ENCODE measurements at regions not wholly inside any gene's neighbourhood (a gene's known extent, or its start where the extent isn't known, plus 50 kb on each side); places are given as distances from the start of the nearest gene placed in this dataset.

GRCh38 chr3:103601666-103602065 is 1166.9 kb downstream of the ZPLD1 start:
- DNase-seq (ENCODE audit: low read depth, low spot score), result no peak
- H3K36me3 ChIP-seq (ENCODE audit: control insufficient read depth in 2 of 2, extremely low read depth in 1 of 2, insufficient read depth in 2 of 2, low read length in 2 of 2), result no peaks in the 10 kb centered on the region
- no peak overlapping the region for H3K4me2 ChIP-seq (ENCODE audit: control insufficient read depth, extremely low read depth, insufficient read depth, low read depth, low read length)
- TF ChIP-seq CTCF (optimal IDR thresholded peaks at IDR 0.05 in 1 of 3, IDR thresholded peaks at IDR 0.05 in 1 of 3, conservative IDR thresholded peaks at IDR 0.05 in 1 of 3; ENCODE audit: extremely low read depth in 1 of 3, insufficient read depth in 2 of 3, low read length in 3 of 3) (no peak), EZH2 (IDR thresholded peaks at IDR 0.05; ENCODE audit: low read length) (no peak)
- H3K9ac ChIP-seq (ENCODE audit: control insufficient read depth, extremely low read depth, insufficient read depth, low read length), result no peak overlapping the region
- dilution Hi-C loops (cut with MboI; ENCODE audit: extremely low pct_ligation_motif_present, low sequenced_read_pairs), result no loop called here
- no peaks in the 10 kb centered on the region for H3K79me2 ChIP-seq (ENCODE audit: control insufficient read depth, insufficient read depth, low read length)
- no peak overlapping the region for H3K4me3 ChIP-seq (ENCODE audit: control insufficient read depth in 2 of 3, extremely low read depth in 1 of 3, insufficient read depth in 2 of 3, low read depth in 1 of 3, low read length in 3 of 3)
- no peaks in the 10 kb centered on the region for H4K20me1 ChIP-seq (ENCODE audit: control insufficient read depth, extremely low read depth, insufficient read depth, low read length)
- FAIRE-seq, result no peak
- no peak overlapping the region for H3K27ac ChIP-seq (ENCODE audit: control insufficient read depth, insufficient read depth, low read length)
- H3K9me1 ChIP-seq (ENCODE audit: control insufficient read depth, extremely low read depth, insufficient read depth, low read length), result no peaks in the 10 kb centered on the region
- no peaks in the 10 kb centered on the region for H3K9me3 ChIP-seq (ENCODE audit: control insufficient read depth, low read depth, low read length)
- no peak overlapping the region for H2AFZ ChIP-seq (ENCODE audit: control insufficient read depth, low read length)
- H3K27me3 ChIP-seq (ENCODE audit: control insufficient read depth, extremely low read depth, insufficient read depth, low read length), result no peaks in the 10 kb centered on the region
- H3K4me1 ChIP-seq (ENCODE audit: control insufficient read depth, extremely low read depth, insufficient read depth, low read length), result no peaks in the 10 kb centered on the region

- FAIRE-seq (no peak), DNase-seq (ENCODE audit: low read depth, low spot score) (no peak)
- H3K27ac ChIP-seq (ENCODE audit: control insufficient read depth, insufficient read depth, low read length), result no peak overlapping the region
- H3K79me2 ChIP-seq (ENCODE audit: control insufficient read depth, insufficient read depth, low read length), result no peaks in the 10 kb centered on the region
- H3K27me3 ChIP-seq (ENCODE audit: control insufficient read depth, extremely low read depth, insufficient read depth, low read length), result no peaks in the 10 kb centered on the region
- H3K4me2 ChIP-seq (ENCODE audit: control insufficient read depth, extremely low read depth, insufficient read depth, low read depth, low read length), result no peak overlapping the region
- no peaks in the 10 kb centered on the region for H3K4me1 ChIP-seq (ENCODE audit: control insufficient read depth, extremely low read depth, insufficient read depth, low read length)
- dilution Hi-C loops (cut with MboI; ENCODE audit: extremely low pct_ligation_motif_present, low sequenced_read_pairs), result no loop called here
- H4K20me1 ChIP-seq (ENCODE audit: control insufficient read depth, extremely low read depth, insufficient read depth, low read length), result no peaks in the 10 kb centered on the region
- no peaks in the 10 kb centered on the region for H3K36me3 ChIP-seq (ENCODE audit: control insufficient read depth in 2 of 2, extremely low read depth in 1 of 2, insufficient read depth in 2 of 2, low read length in 2 of 2)
- no peaks in the 10 kb centered on the region for H3K9me1 ChIP-seq (ENCODE audit: control insufficient read depth, extremely low read depth, insufficient read depth, low read length)
- no peak for TF ChIP-seq EZH2 (IDR thresholded peaks at IDR 0.05; ENCODE audit: low read length)
- no peak for TF ChIP-seq CTCF (optimal IDR thresholded peaks at IDR 0.05 in 1 of 3, IDR thresholded peaks at IDR 0.05 in 1 of 3, conservative IDR thresholded peaks at IDR 0.05 in 1 of 3; ENCODE audit: extremely low read depth in 1 of 3, insufficient read depth in 2 of 3, low read length in 3 of 3)
- no peaks in the 10 kb centered on the region for H3K9me3 ChIP-seq (ENCODE audit: control insufficient read depth, low read depth, low read length)
- H3K9ac ChIP-seq (ENCODE audit: control insufficient read depth, extremely low read depth, insufficient read depth, low read length), result no peak overlapping the region
- no peak overlapping the region for H2AFZ ChIP-seq (ENCODE audit: control insufficient read depth, low read length)
- H3K4me3 ChIP-seq (ENCODE audit: control insufficient read depth in 2 of 3, extremely low read depth in 1 of 3, insufficient read depth in 2 of 3, low read depth in 1 of 3, low read length in 3 of 3), result no peak overlapping the region
Observed at GRCh38 chr3:103609472-103609871, 1174.7 kb downstream of the ZPLD1 start.
